ENCODE measurements at regions not wholly inside any gene's neighbourhood (a gene's known extent, or its start where the extent isn't known, plus 50 kb on each side); places are given as distances from the start of the nearest gene placed in this dataset.

- TF ChIP-seq POLR2A (IDR thresholded peaks at IDR 0.05; ENCODE audit: extremely low read depth, insufficient read length) (no peak), CTCF (IDR thresholded peaks at IDR 0.05; ENCODE audit: low read depth, low read length) (no peak)
Observed at GRCh38 chr2:155839991-155840390, 492.5 kb downstream of the NR4A2 start.

Measured in NB4 (cell line).